Mucosa of descending colon (tissue), 3 donors: ENCODE measurements at regions not wholly inside any gene's neighbourhood (a gene's known extent, or its start where the extent isn't known, plus 50 kb on each side); places are given as distances from the start of the nearest gene placed in this dataset.

Source experiments
- ATAC-seq: fragments of 200-7000 bp; cut with Tn5 transposase; one replicate; pipeline ENCODE4 v1.9.1; 2020; ENCODE audit warnings: mild to moderate bottlenecking, moderate library complexity
- DNase-seq, 3 donors: peaks; one replicate each; pipeline ENCODE4 v3.0.0-alpha.2; 2020
- H3K36me3 ChIP-seq: fragments of 200-600 bp; one replicate; pipeline ENCODE4 v1.8.0; 2021; ENCODE audit warnings: low read depth, mild to moderate bottlenecking
- H3K4me1 ChIP-seq: fragments of 200-600 bp; one replicate; pipeline ENCODE4 v1.8.0; 2021; ENCODE audit warnings: low read depth, mild to moderate bottlenecking
- H3K4me3 ChIP-seq: fragments of 200-600 bp; one replicate; pipeline ENCODE4 v1.8.0; 2021; ENCODE audit warnings: mild to moderate bottlenecking
- H3K9me3 ChIP-seq: fragments of 200-600 bp; one replicate; pipeline ENCODE4 v1.8.0; 2021; ENCODE audit warnings: mild to moderate bottlenecking
- CTCF ChIP-seq: fragments of 200-600 bp; IDR thresholded peaks from one replicate; pipeline ENCODE4 v1.8.0; 2022; ENCODE audit warnings: antibody characterized with exemption, mild to moderate bottlenecking
- intact Hi-C, 2 donors: fragments of 100-400 bp; cut with DNase I in 1 of 2; cut with micrococcal nuclease in 1 of 2; formaldehyde crosslinking; loops; one replicate each; pipeline versions ENCODE4 v1.11.0 to v1.11.1; 2022; cut with DNase I, micrococcal nuclease
- donor health status: DM: no; HTN: no; CAD: no; lungs with moderate emphysema.
- donor health status: DM: no; HTN: no; CAD: no.
- donor health status: DM: no; HTN: yes; CAD: no.

GRCh38 chr4:92182006-92182735, 121.6 kb upstream of the GRID2 start:
- Histone ChIP-seq H3K4me1 (no peaks in the 10 kb centered on the region), H3K4me3 (no peak overlapping the region), H3K9me3 (peaks cover 8% of the 10 kb centered on the region), H3K36me3 (no peaks in the 10 kb centered on the region)
- intact Hi-C loops = no loop called here
- TF ChIP-seq CTCF = no peak
- ATAC-seq = no peak
- peak in 1 of 3 donors; percentile 46 for DNase-seq

GRCh38 chr4:92182736-92183407, 120.9 kb upstream of the GRID2 start:
- TF ChIP-seq CTCF = no peak
- ATAC-seq (no peak), DNase-seq (peak in 1 of 3 donors; percentile 22)
- Histone ChIP-seq H3K4me3 (no peak overlapping the region), H3K4me1 (no peaks in the 10 kb centered on the region), H3K36me3 (no peaks in the 10 kb centered on the region), H3K9me3 (peaks cover 8% of the 10 kb centered on the region)
- intact Hi-C loops = no loop called here

- peaks cover 8% of the 10 kb centered on the region for H3K9me3 ChIP-seq
- H3K4me3 ChIP-seq = no peak overlapping the region
- no peaks in the 10 kb centered on the region for H3K4me1 ChIP-seq
- no peak for ATAC-seq
- TF ChIP-seq CTCF = no peak
- H3K36me3 ChIP-seq = no peaks in the 10 kb centered on the region
- peak in 1 of 3 donors; percentile 28 for DNase-seq
- intact Hi-C loops = no loop called here
Observed at GRCh38 chr4:92183825-92184224, 119.9 kb upstream of the GRID2 start.

- Histone ChIP-seq H3K9me3 (peaks cover 8% of the 10 kb centered on the region), H3K4me1 (no peaks in the 10 kb centered on the region), H3K36me3 (no peaks in the 10 kb centered on the region), H3K4me3 (no peak overlapping the region)
- ATAC-seq (no peak), DNase-seq (no peak)
- no peak for TF ChIP-seq CTCF
- intact Hi-C loops = no loop called here
Observed at GRCh38 chr4:92184566-92184965, 119.2 kb upstream of the GRID2 start.

GRCh38 chr4:92186239-92186638, 117.5 kb upstream of the GRID2 start:
- intact Hi-C loops = no loop called here
- DNase-seq = no peak
- no peaks in the 10 kb centered on the region for H3K4me1 ChIP-seq
- H3K36me3 ChIP-seq = no peaks in the 10 kb centered on the region
- TF ChIP-seq CTCF = no peak
- no peak for ATAC-seq
- peaks cover 8% of the 10 kb centered on the region for H3K9me3 ChIP-seq
- H3K4me3 ChIP-seq = no peak overlapping the region
